HG03108 (cell line): ENCODE measurements at regions not wholly inside any gene's neighbourhood (a gene's known extent, or its start where the extent isn't known, plus 50 kb on each side); places are given as distances from the start of the nearest gene placed in this dataset.
A peak's percentile ranks its signal among the peaks of the same experiment; 100 is the strongest.

Source experiments
- ATAC-seq: cut with Tn5 transposase; IDR thresholded peaks from one replicate; pipeline ENCODE4 v1.9.1; 2021; ENCODE audit warnings: moderate library complexity; ENCODE audit not compliant: unreplicated experiment

- ATAC-seq, result no peak
Observed at GRCh38 chr2:60400462-60401246, 152.8 kb downstream of the BCL11A start.

DNA sequence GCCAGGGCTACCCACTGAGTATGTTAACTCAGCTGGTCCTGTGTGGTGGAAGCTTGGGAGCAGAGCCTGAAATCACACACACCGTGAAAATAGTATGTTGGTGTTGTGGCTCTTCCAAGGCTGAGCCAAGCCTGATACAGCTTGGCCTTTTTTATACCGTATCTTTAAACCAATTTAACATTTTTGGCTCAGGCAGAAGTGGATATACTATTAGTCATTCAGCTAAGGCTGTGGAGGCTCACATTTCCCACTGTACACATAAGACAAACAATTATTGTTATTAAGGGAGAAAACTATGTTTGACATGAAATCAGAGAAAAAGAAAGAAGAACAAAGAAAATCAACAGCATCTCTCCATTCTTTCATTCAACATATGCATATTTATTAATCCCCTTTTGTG is 159.0 kb downstream of the BCL11A start:
- no peak for ATAC-seq

DNA sequence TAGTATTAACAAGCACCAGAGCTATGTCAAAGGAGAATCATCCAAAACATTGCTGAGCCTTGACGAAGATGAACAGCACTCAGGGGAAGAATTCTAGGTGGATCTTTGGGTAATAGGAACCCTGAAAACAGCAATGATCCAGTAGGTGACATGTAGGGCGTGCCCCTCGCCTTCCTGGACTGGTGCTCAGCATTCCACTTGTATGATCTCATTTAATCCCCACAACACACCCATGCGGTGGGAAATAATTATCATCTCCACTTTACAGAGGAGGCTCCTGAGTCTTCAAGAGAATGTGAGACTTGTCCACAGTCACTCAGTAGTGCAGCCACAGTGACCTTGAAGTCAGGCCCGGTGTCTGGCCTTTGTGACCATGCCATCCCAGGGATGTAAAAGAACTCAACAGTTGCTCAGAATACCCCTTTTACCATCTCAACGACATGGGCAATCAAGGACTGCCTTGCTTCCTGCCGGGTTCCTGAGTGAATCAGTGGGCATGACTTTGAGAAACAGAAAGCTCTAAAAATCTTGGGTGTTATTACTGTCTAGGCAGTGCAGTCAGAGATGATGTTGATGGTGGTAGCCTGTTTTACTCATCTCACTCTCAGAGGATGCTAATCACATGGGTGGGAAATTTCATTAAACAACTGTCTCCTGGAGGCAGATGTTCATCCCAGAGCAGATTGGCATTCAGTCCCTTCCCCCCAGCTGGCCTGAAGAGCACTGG is 161.6 kb downstream of the BCL11A start:
- ATAC-seq, result no peak

GRCh38 chr2:60391230-60391629 is 162.2 kb downstream of the BCL11A start:
- no peak for ATAC-seq

DNA sequence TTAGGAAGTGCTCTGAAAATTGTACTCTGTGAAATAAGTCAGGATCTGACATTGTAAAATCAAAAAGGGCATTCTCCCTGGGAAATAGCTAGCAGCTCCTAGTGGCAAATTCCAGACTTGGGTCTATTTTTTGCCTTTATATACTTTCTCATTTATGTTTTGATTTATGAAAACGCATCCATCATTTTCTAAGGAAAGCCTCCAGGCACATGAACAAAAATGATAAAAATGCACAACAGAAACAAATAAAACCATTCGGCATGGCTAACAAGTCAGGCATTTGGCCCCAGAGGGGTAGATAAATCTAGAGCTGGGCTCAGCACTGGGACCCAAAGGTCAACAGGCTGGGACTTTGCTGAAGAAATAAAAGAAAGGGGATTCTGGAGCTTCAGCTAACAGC is 167.0 kb downstream of the BCL11A start:
- no peak for ATAC-seq

GRCh38 chr2:60385648-60386047 is 167.8 kb downstream of the BCL11A start:
- ATAC-seq, result no peak

GRCh38 chr2:60383401-60384143 is 169.9 kb downstream of the BCL11A start:
- no peak for ATAC-seq

DNA sequence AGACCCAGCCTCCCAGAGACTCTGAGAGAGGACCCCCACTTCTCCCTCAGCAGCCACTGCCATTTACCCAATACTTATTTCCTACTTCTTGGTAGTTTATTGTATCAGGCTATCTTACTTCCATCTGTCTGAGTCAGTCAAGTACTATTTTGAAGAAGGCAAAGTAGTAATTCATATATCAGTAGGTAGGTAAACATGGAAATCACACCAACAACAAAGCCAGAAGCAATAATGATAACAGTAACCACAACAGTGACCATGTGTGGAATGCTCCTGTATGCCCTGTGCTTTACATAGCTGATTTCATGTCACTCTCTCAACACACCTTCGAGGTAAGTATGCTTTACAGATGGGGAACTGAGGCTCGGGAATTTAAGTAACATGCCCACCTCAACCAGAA is 173.0 kb downstream of the BCL11A start:
- no peak for ATAC-seq

DNA sequence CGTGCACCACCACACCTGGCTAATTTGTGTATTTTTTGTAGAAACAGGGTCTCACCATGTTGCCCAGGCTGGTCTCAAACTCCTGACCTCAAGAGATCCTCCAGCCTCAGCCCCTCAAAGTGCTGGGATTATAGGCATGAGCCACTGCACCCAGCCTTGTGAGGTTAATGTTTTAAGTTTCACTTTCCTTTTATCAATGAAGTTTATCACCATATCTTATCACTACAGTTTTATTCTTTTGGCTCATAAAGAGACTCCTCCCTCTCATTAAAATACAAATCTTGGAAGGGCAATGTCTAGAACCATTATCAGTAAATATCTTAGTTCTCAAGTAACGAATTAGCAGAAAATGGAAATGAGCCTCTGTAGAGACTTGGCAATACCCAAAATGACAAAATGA is 173.8 kb downstream of the BCL11A start:
- no peak for ATAC-seq

DNA sequence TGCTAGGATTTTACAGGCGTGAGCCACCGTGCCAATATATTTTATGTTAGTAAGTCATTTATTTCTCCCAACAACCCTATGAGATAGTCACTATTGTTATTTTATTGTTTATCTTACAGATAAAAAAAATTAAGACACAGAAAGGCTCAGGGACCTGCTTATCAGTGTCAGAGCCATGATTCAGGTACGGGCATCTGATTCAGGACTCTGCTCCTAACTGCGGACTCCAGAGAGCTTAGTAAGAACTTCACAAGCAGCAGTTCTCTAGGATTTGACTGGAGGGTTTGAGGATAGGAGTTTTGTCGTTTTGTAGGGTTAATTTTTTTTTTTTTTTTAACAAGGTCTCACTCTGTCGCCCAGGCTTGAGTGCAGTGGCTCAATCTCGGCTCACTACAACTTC is 174.2 kb downstream of the BCL11A start:
- ATAC-seq, result no peak

GRCh38 chr2:60377825-60378224 is 175.6 kb downstream of the BCL11A start:
- no peak for ATAC-seq

- ATAC-seq, result no peak
Observed at GRCh38 chr2:60376252-60376651, 177.2 kb downstream of the BCL11A start.

DNA sequence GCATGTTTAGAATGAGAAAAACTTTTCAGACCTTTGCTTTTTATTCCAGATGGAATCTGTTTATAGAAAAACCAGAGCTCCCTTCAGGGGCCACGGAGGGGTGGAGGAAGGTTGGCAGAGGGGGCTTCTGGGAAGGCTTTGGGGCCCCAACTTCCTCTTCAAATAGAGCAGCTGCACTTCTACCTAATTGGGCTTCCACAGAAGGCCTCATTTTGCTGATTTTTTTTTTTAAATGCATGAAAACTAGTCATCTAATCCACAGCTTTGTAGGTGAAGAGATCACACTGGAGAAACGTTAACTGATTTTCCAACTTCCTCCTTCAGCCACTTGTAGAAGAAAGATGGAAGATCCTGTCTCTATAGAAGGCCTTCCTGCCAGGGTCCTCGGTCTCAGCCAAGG is 181.8 kb downstream of the BCL11A start:
- ATAC-seq, result no peak

DNA sequence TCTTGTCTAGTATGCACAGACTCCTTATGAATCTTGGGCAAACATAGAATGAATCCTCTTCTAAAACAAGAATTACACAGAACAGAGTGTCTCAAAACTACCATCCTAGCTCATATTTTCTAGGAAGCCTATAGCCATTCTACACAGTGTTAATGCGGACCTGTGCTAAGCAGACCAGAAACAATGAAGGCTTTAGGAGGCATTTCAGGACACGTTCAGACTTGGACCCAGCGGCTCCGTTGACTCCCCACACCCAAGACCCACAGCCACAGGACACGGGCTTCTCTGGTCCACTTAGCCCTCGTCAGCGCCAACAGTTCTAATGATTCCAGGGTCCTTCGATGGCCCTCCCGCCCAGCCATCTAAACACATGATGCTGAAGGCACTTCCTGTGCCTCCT is 182.2 kb downstream of the BCL11A start:
- ATAC-seq, result no peak

DNA sequence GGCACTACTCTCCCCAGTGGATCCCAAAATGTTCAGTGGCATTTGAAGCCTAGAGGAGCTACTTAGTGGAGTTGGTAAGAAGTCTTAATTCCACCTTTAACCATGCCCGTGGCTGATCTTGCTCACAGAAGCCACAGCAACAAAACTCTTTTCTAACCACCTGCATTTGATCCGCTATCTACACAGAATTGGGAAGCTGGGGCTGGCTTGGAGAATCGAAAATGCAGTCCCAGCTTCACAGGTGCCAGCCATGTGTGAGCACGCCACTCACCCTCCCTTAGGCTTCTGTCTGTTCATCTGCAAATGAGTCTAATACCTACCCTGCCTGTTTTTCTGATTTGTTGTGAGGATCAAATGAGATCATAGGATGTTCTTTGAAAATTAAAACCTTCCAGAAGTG is 182.6 kb downstream of the BCL11A start:
- ATAC-seq, result no peak

GRCh38 chr2:60368456-60368855 is 185.0 kb downstream of the BCL11A start:
- ATAC-seq, result no peak

DNA sequence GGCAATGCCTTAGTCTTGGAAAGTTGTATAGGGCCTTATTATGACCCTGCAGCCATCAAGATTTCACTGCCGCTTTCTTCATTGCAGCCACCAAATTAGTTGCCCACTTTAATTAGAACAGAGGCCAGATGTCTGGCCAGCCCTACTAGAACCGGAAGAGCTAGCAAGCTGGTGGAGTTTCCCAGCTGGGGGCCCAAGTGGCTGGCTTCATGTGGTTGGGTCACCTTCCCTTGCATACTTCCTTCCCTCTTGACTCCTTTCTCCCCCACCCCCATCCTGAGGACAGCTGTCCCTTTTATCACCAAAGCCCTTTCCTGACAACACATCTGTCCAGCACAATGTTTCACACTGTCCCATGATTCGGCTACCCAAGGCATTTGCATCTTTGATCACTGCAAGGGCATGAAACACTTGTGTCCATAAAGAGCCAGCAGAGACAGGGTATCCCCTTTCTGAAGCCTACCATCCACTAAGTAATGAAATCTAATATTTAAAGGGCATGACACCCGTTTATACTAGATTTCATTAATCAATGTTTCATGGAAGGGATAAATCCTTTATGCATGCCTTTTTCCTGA is 187.2 kb downstream of the BCL11A start:
- ATAC-seq, result peak; percentile 63

DNA sequence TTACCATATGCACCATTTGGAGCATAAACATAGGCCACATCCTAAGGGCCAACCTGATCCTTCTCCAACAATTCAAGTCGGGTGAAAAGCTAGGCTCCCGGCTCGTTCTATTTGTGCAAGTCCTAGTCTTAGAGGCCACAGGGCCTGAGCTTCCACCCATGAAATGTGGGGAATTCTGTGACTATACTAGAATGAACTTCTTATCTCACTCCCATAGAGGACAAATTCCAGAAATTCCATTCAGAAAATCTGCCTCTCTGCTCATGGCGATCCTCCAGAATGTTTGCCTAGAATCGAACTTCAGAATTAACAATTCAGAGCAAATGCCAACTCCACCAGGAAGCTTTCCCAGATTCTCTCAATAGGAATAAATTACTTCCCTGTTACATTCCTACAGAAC is 187.9 kb downstream of the BCL11A start:
- no peak for ATAC-seq

GRCh38 chr2:60364491-60364890 is 189.0 kb downstream of the BCL11A start:
- no peak for ATAC-seq

- no peak for ATAC-seq
Observed at GRCh38 chr2:60361498-60361897, 192.0 kb downstream of the BCL11A start.

- ATAC-seq, result no peak
Observed at GRCh38 chr2:60359569-60359968, 193.9 kb downstream of the BCL11A start.
